ENCODE measurements at regions not wholly inside any gene's neighbourhood (a gene's known extent, or its start where the extent isn't known, plus 50 kb on each side); places are given as distances from the start of the nearest gene placed in this dataset.

- H3K9ac ChIP-seq (ENCODE audit: low read length in 3 of 3): no peak overlapping the region
- H3K4me3 ChIP-seq (ENCODE audit: low read length in 3 of 3): no peak overlapping the region
- H3K27ac ChIP-seq (ENCODE audit: low read depth in 2 of 2, low read length in 2 of 2): no peak overlapping the region
- intact Hi-C loops (cut with DNase I): no loop called here
- FAIRE-seq (no peak), DNase-seq (no peak)
- H3K4me1 ChIP-seq (ENCODE audit: control insufficient read depth in 2 of 3, insufficient read depth in 2 of 3, low read depth in 1 of 3, low read length in 3 of 3): no peaks in the 10 kb centered on the region
- H3K9me3 ChIP-seq (ENCODE audit: control insufficient read depth in 2 of 3, insufficient read depth in 1 of 3, low read length in 3 of 3): no peaks in the 10 kb centered on the region
- TF ChIP-seq, protein P1, sequence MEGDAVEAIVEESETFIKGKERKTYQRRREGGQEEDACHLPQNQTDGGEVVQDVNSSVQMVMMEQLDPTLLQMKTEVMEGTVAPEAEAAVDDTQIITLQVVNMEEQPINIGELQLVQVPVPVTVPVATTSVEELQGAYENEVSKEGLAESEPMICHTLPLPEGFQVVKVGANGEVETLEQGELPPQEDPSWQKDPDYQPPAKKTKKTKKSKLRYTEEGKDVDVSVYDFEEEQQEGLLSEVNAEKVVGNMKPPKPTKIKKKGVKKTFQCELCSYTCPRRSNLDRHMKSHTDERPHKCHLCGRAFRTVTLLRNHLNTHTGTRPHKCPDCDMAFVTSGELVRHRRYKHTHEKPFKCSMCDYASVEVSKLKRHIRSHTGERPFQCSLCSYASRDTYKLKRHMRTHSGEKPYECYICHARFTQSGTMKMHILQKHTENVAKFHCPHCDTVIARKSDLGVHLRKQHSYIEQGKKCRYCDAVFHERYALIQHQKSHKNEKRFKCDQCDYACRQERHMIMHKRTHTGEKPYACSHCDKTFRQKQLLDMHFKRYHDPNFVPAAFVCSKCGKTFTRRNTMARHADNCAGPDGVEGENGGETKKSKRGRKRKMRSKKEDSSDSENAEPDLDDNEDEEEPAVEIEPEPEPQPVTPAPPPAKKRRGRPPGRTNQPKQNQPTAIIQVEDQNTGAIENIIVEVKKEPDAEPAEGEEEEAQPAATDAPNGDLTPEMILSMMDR (IDR thresholded peaks at IDR 0.05; ENCODE audit: borderline replicate concordance, extremely low read depth, insufficient read depth): no peak
- no peaks in the 10 kb centered on the region for H3K27me3 ChIP-seq (ENCODE audit: control insufficient read depth, insufficient read depth, low read length)
- H3K36me3 ChIP-seq (ENCODE audit: control insufficient read depth in 2 of 3, insufficient read depth in 3 of 3, low read length in 3 of 3): no peaks in the 10 kb centered on the region
These were observed 87.1 kb upstream of the FAM9C start for GRCh38 chrX:13131396-13132137.

DNA sequence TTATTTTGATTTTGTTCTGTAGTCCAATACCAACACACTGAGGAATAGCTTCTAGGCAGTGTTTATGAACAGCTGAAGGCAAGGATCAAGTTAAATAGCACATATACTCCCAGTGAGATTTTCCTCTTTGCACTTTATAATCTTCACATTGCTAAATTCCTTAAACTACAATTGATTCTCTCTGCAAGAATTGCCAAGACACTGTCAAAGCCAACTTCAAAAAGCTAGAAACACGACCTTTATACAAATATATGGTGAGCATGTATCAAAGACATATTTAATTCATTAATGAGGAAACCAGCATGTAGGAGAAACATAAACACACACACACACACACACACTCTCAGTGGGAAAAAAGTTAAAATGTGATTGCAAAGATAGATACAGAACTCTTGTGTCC lies 86.4 kb upstream of the FAM9C start:
- Histone ChIP-seq H3K36me3 (ENCODE audit: control insufficient read depth in 2 of 3, insufficient read depth in 3 of 3, low read length in 3 of 3) (no peaks in the 10 kb centered on the region), H3K9me3 (ENCODE audit: control insufficient read depth in 2 of 3, insufficient read depth in 1 of 3, low read length in 3 of 3) (no peaks in the 10 kb centered on the region), H3K4me3 (ENCODE audit: low read length in 3 of 3) (no peak overlapping the region), H3K27ac (ENCODE audit: low read depth in 2 of 2, low read length in 2 of 2) (no peak overlapping the region), H3K27me3 (ENCODE audit: control insufficient read depth, insufficient read depth, low read length) (no peaks in the 10 kb centered on the region), H3K4me1 (ENCODE audit: control insufficient read depth in 2 of 3, insufficient read depth in 2 of 3, low read depth in 1 of 3, low read length in 3 of 3) (no peaks in the 10 kb centered on the region), H3K9ac (ENCODE audit: low read length in 3 of 3) (no peak overlapping the region)
- DNase-seq (peak in 2 of 5 donors; percentile 32 to 69), FAIRE-seq (no peak)
- TF ChIP-seq, protein P1 (IDR thresholded peaks at IDR 0.05; ENCODE audit: borderline replicate concordance, extremely low read depth, insufficient read depth): no peak
- intact Hi-C loops (cut with DNase I): no loop called here

GRCh38 chrX:13128104-13128503 lies 83.7 kb upstream of the FAM9C start:
- no peak for FAIRE-seq

More at GRCh38 chrX:13128104-13128503, 83.7 kb upstream of the FAM9C start:
- Histone ChIP-seq H3K9ac (ENCODE audit: low read length in 3 of 3) (no peak overlapping the region), H3K27ac (ENCODE audit: low read depth in 2 of 2, low read length in 2 of 2) (no peak overlapping the region), H3K4me1 (ENCODE audit: control insufficient read depth in 2 of 3, insufficient read depth in 2 of 3, low read depth in 1 of 3, low read length in 3 of 3) (peaks cover 0 to 8% (median 0%) of the 10 kb centered on the region in 3 donors), H3K4me3 (ENCODE audit: low read length in 3 of 3) (no peak overlapping the region), H3K9me3 (ENCODE audit: control insufficient read depth in 2 of 3, insufficient read depth in 1 of 3, low read length in 3 of 3) (no peaks in the 10 kb centered on the region), H3K27me3 (ENCODE audit: control insufficient read depth, insufficient read depth, low read length) (no peaks in the 10 kb centered on the region), H3K36me3 (ENCODE audit: control insufficient read depth in 2 of 3, insufficient read depth in 3 of 3, low read length in 3 of 3) (no peaks in the 10 kb centered on the region)
- intact Hi-C loops (cut with DNase I): no loop called here
- TF ChIP-seq, protein P1 (IDR thresholded peaks at IDR 0.05; ENCODE audit: borderline replicate concordance, extremely low read depth, insufficient read depth): no peak
- no peak for DNase-seq
